ENCODE measurements at regions not wholly inside any gene's neighbourhood (a gene's known extent, or its start where the extent isn't known, plus 50 kb on each side); places are given as distances from the start of the nearest gene placed in this dataset.
"Not testable (repeated sequence)": the region's sequence is repeated elsewhere in the genome, so short reads cannot be mapped to it uniquely, and the experiment has no call there.

DNA sequence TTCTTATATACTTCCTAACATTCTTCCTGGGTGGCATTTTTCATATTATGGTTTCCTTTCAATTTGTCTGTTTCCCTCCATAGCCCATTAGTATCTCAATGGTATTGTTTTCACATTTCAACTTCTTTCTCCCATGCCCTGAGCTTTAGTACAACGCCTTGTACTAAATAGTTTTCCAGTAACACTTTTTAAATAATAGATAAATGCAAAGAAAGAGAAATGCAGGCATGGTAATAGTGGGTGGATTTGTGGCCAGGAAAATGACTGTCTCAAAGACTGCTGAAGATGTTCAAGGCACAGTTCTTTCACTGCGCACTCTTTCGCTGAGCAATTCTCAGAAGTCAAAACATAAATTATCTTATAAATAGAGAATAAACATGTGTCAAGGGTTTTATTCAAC lies 145.1 kb downstream of the LCA5 start:
- DNase-seq (ENCODE audit: low spot score): no peak

DNA sequence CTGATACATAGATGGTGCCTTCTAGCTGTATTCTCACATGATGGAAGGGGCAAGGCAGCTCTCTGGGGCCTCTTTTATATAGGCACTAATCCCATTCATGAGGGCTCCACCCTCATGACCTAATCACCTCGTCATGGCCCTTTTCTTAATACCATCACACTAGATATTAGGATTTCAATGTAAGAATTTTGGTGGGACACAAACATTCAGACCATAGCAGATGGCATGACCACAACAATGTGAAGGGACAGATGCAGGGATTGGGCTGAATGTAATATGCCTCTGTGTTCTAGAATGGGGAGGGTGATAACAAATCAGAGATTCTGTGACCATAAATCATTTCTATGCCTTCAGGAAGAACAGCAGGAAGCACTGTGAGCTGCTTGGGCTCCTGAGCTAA lies 145.8 kb downstream of the LCA5 start:
- no peak for DNase-seq (ENCODE audit: low spot score)

DNA sequence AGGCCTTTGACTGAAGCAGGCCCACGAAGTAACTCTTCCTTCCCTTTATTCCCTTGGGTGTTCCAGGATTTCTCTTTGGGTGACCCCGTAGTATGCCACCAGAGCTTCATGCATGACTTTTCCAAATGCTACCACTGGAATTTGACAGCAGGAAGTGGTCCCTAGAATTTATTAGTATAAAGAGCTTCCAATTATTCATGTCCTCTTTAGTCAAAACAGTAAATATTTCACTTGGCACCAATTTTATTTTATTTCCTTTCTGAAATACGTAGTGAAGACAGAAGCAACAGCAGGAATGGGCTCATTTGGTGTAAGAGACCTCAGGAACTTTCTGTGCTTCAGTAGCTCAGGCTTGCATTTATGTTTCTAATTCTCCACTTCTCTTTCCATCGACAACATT lies 151.3 kb downstream of the LCA5 start:
- DNase-seq (ENCODE audit: low spot score): no peak

DNA sequence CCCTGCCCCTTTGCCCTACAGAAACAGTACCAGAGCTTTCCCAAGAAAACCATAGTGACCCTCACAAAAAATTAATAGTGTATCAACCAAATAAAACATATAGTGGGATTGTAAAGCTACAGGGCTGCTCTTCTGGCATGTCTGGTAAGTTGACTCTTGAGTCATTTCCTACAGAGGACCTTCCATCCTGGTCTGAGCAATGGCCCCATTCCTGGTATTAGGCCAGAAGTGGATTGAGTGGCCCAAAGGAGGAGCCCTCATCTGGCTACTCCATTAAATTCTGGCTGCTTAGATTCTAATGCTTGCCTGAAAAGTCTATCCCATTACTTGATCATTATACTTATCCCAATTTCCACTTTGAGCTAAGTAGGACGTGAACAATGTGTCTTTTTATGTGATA lies 150.9 kb upstream of the HMGN3 start:
- no peak for DNase-seq (ENCODE audit: low spot score)

DNA sequence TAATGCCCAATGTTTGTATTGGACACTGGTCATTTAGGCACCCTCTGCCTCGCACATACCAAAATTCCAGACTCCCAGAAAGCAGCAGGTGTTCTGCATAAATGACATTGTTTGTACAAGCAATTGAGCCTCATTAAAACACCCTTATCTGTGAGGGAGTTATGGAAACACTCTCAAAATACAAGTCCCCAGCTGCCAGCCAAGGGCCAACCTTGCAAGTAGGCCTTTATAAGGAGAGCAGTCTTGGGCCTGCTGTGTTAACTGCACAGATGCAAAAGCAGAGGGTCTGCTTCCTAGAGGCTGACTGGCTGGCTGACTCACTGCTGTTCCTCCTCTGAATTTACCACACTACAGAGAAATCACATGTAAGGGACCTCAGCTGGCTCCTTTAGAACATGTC lies 150.4 kb upstream of the HMGN3 start:
- no peak for DNase-seq (ENCODE audit: low spot score)

DNA sequence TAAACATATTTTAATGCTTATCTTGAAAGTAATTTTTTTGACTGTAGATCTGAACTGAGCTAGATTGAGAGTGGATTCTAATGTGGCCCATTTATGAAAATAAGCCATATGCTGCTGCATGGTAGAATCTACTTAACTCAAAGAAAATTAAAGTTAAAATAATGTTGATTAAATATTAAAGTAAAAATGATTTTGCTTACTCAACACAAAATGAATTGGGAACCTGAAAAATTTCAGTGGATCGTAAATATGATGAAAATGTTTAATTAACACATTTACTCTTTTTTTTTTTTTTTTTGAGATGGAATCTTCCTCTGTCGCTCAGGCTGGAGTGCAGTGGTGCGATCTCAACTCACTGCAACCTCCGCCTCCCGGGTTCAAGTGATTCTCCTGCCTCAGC lies 144.5 kb upstream of the HMGN3 start:
- DNase-seq (ENCODE audit: low spot score): no peak

DNA sequence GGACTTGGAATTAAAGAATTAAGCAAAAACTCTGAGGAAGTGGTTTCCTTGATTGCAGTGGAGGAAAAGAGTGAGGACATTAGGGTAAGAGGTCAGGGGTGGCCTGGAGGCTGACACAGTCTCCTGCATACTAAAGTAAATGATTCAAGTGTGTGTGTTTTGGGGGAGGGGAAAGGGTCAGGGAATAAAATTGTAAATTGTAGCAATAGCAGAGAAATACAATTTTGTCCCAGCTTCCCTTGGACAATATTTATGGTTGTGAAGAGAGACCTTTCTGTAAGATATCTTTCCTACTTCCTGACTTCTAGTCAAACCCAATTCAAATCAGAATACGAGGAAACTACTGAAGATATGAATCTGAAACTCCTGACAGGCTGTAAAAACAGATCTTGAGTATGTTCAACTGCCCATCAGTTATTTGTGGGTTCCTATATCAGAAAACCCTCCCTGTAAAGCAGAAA lies 143.4 kb upstream of the HMGN3 start:
- DNase-seq (ENCODE audit: low spot score): no peak

DNA sequence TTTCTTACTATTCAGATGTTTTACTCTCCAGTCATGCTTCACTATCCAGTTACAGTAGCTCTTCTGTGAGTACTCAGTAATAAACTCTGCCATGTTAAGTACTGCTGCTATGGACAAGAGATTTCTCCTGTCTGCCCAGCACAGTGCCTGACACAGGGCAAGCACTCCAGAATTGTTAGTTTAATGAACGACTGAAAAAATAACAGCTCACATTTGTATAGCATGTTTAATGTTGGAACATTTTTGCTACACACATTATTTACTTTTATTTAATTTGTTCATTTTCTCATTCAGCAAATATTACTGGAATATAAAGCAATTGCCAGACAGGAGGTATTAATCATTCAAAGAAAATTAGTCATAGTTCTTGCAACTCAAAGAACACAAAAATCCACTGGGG lies 142.6 kb upstream of the HMGN3 start:
- no peak for DNase-seq (ENCODE audit: low spot score)

DNA sequence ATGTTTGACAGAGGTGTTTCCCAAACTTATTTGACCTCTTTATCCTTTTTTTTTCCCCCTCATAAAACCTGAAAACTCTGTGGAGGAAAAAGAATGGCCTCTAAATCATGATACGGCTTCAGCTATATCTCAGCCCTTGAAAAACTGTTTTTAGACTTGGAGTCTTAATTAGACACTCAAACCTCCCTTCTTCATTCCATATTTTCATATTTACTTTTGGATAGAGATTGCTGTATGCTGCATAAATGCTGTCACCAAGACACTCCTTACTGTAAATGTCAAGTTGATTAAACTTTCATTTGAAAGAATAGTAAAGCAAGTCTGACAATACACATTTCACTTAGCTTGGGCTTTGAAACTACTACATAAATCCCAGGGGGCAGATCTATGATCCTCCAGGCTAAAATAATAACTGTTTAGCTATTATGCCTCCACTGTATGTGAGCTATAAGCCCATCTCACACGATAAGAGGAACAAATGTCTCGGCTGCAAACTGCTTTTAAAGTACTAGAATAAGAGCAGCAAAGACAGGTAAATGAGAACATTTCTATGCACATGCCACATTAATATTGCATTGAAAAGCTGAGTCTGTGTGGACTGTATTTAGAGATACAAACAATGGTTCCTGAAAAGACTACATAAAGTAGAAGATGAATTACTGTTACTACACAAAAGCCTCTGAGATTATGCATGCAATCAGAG lies 141.3 kb upstream of the HMGN3 start:
- DNase-seq (ENCODE audit: low spot score): no peak

DNA sequence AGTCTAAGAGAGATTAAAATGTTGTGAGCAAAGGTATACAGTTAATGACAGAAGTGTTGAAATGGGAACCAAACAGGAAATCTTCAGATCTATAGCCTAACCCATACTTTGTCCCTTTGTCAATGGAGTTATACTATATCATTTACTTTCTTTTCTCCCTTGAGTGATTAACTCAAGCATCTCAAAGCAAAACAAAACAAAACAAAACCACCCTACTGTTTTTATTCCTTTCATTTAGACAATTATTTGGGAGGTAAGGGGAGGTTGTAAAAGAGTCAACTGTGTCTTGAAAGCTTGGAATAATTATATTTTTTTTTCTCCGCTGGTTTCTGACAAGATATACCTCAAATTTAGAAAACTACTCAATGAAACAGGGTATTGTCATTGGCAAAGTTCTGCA lies 139.8 kb upstream of the HMGN3 start:
- no peak for DNase-seq (ENCODE audit: low spot score)

DNA sequence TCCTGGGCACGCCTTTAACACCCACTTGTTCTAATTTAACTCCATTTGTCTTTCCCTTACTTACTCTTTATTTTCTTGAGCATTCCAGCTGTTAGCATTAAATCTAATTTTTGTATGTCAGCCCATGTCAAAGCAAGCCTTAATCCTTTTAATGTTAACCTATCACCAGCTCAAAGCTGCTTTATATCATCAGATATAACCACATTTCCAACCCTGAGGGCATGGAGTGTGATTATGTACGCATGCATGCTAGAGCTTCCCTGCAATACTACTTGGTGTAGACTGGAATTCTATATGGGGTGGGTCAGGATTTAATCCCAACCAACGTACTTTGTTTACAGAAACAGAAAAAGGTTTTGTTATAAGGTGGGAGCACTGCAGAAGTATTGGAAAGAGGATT lies 139.4 kb upstream of the HMGN3 start:
- DNase-seq (ENCODE audit: low spot score): no peak

DNA sequence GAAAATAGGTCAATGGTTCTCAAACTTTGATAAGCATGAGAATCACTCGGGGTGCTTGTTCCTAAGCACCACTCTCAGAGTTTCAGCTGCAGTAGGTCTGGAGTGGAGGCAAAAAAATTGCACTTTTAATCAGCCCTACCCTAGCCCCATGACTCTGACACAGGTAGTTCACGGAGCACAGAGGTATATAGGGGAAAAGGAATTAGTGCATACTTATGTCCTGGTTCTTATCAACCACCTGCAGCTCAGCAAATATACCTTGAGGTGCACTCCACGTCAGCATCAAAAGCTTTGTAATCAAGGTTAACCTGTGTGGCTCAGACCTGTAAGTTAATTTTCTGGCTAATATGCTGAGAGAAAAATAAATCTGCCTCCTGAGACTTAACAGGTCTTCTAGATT lies 138.8 kb upstream of the HMGN3 start:
- DNase-seq (ENCODE audit: low spot score): no peak

DNA sequence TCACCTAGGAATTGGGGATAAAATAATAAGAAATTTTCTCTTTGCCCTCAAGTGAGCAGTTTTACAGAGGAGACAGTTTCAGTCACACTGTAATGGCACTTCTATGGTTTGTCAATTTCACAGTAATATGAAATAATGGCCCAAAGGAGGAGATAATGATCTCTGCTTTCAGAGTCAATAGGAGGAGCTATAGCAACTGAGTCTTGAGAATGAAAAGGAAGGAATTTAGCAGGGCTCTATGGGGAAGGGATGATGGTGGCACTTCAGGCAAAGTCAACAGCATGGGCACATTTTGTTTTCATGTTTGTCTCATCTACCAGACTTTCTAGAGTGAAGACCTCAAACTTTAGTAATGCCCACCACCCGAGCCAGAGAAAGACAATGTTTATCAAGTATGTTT lies 138.3 kb upstream of the HMGN3 start:
- DNase-seq (ENCODE audit: low spot score): no peak

DNA sequence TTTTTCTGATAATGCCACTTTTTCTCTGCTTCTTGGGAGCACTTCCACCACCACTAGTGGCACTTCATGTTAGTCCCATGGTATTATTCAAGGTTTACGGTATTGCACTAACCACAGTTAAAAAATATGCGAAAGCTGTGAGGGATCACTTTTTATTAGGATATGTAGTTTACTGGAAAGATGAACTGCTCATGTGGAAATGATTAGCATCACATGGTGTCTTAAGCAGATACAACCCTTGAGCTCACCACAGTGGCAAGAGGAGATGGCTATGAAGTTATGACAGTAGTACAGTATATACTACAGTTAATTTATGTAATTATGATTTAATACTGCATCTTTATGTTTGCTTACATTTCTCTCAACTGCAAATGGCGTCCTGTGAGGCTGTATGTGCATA lies 134.5 kb upstream of the HMGN3 start:
- no peak for DNase-seq (ENCODE audit: low spot score)

DNA sequence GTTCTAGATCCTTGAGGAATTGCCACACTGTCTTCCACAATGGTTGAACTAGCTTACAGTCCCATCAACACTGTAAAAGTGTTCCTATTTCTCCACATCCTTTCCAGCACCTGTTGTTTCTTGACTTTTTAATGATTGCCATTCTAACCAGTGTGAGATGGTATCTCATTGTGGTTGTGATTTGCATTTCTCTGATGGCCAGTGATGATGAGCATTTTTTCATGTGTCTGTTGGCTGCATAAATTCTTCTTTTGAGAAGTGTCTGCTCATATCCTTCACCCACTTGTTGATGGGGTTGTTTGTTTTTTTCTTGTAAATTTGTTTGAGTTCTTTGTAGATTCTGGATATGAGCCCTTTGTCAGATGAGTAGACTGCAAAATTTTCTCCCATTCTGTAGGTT lies 129.0 kb upstream of the HMGN3 start:
- not testable (repeated sequence) for DNase-seq (ENCODE audit: low spot score)

DNA sequence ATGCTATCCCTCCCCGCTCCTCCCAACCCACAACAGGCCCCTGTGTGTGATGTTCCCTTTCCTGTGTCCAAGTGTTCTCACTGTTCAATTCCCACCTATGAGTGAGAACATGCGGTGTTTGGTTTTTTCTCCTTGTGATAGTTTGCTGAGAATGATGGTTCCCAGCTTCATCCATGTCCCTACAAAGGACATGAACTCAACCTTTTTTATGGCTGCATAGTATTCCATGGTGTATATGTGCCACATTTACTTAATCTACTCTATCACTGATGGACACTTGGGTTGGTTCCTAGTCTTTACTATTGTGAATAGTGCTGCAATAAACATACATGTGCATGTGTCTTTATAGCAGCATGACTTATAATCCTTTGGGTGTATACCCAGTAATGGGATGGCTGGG lies 126.6 kb upstream of the HMGN3 start:
- not testable (repeated sequence) for DNase-seq (ENCODE audit: low spot score)

DNA sequence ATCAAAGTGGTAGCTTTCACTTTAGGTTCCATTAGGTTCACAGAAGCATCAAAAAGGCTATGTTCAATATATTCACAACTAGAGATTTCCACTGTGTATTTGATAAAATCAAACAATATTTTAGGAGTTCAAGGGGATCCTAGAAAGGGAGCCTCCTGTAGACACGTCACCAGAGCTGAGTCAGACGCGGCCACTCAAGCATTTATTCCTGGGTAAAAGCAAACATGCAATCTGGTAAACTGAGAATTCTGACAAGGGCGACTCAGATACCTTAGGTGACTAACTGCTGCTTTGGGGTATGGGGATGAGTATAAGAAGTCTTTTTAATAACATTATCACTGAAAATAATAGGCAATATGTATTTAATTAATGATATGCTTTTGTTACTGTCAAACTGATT lies 118.7 kb upstream of the HMGN3 start:
- no peak for DNase-seq (ENCODE audit: low spot score)

DNA sequence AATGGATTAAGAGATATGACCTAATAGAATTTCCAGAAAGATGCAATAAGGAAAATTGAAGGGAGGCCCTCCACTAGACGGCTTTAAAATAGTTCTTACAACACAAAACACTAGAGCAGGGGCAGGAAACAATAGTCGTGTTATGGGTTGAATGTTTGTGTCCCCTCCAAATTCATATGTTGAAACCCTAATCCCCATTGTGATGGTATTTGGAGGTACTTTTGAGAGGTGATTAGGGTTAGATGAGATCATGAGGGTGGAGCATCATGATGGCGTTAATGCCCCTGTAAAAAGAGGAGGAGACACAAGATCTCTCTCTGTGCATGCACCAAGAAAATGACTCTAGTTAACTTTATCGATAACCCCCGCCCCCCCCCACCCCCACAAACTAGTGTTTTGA lies 104.0 kb upstream of the HMGN3 start:
- no peak for DNase-seq (ENCODE audit: low spot score)

DNA sequence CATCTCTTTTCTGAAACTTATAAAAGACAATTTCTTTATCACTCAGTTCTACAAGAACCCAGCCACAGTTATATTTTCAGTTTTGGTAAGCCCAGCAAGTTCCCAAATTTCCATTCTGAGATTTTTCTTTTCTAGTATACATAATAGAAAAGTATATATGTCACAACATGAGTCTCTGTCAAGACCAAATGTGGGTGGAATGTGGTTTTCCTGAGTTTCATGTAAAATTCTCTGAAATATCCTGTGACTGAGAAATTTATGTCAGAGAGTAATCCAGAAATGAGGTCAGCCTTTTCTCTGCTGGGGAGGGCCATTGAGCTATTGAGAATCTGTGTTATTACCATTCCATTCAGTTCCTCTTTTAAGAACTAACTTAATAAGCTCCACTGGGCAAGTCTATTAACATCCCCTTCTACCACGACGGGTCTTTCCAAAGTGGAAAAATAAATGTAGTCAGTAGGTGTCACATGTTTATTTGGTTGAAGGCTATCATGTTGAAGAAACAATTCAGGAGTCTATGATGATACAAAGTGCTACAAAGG lies 100.7 kb upstream of the HMGN3 start:
- DNase-seq (ENCODE audit: low spot score): no peak

DNA sequence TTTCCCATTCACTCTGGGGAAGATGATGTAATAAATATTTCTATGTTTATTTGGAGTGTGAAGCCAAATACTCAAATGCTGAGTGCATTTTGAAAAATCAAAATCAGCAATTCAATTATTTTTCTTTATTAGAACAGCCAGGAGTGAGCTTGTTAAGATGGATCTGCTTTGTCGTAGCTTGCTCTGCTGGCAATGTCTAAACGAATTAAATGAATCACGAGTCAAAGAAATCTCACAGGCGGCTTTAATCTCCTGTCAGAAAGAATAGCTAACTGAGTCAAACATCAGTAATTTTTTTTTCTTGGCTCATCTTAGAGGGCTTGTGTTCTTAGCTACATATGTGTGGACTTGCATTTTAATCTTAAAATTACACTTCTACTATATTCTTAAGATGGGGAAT lies 100.2 kb upstream of the HMGN3 start:
- no peak for DNase-seq (ENCODE audit: low spot score)

DNA sequence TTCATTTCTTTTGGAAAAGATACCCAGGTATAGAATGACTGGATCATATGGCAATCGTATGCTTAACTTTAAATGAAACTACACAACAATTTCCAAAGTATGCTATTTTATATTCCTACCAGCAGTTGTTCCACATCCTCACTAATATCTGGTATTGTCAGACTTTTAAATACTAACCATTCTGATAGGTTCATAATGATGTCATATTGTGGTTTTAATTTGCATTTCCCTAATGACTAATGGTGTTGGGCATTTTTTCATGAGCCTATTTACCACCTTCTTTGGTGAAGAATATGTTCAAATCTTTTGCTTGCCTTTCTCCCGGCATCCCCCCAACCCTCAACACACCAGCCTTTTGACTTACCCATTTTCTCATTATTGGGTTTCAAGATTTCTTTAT lies 96.2 kb upstream of the HMGN3 start:
- DNase-seq (ENCODE audit: low spot score): no peak

DNA sequence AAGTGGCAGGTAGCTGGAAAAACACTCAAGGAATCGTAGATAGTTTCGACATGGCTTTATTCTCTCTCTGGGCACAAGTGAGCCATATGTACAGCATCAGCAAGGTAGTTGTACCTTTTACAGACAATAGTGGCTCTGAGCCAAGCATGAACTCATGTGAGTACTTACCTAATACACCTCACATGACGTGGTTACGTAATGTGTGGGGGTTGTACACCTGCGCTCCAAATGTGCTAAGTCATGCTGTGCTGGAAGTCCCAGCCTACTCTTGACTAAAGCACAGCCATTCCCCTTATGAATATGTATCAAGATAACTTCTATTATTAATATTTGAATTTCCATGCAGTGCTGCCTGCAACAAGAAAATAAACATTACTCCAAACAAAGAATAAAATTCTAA lies 78.8 kb upstream of the HMGN3 start:
- DNase-seq (ENCODE audit: low spot score): no peak

DNA sequence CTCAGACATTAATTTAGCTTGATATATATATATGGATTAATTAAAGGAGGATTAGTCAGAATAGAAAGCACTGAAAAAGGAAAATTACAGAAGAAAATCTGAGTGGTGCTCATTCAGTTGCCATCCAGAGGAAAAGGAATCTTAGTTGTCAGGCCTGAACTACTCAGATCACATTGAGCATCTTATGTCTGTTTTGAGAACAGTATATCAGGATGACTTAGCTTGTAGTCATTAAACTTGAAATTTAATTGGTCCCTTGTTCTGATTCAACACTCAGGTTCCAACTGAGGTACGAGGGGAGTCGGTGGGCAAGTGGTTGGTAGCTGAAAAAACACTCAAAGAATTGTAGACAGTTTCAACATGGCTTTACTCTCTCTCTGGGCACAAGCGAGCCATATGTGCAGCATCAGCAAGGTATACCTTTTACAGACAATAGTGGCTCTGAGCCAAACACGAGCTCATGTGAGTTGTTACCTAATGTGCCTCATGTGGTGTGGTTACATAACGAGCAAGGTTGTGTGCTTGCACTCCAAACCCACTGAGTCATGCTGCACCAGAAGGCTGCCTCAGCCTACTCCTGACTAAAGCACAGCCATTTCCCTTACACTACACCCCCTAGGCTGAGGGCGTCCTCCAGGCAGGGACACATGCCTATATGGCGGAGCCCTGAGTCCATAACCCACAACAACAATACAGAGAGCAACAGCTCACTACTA lies 73.0 kb upstream of the HMGN3 start:
- no peak for DNase-seq (ENCODE audit: low spot score)

DNA sequence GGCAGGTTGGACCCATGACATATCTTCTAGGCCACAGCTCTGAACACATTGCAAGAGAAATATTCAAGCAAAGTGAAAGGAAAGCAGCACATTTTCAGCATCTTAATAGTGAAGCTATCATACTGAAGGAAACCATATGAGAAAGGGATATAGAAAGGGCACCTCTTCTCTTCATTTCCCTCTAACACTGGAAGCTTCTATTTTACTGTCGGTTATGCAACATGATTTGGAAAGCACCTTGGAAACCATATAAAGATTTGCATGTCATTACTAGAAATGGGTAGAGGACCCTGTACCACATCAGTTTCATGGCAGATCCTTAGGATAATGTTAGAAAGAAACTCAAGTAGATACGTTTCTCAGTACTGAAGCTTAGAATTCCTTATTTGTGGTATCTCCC lies 70.5 kb upstream of the HMGN3 start:
- DNase-seq (ENCODE audit: low spot score): no peak
